ENCODE measurements at regions not wholly inside any gene's neighbourhood (a gene's known extent, or its start where the extent isn't known, plus 50 kb on each side); places are given as distances from the start of the nearest gene placed in this dataset.
A peak's percentile ranks its signal among the peaks of the same experiment; 100 is the strongest.

DNA sequence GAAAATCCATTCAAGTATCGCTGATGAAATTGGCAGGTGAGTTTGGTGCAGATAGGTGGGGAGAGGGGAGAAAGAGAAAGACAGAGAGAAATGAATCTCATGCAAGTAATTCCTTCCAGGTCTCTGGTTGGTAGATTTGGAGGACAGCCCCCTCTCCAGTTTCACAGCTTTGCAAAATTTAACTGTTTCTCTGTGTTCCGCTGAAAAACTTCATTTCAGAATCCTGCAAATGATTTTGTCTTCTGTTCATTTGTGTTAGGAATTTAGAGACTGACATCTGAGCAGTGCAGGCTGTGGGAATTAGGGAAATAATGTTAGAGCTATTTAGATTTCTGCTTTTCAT is 328.5 kb downstream of the FBXW7 start:
- Mint-ChIP-seq H3K27ac (no peak overlapping the region), H3K27me3 (ENCODE audit: insufficient read depth, low read depth) (no peaks in the 10 kb centered on the region), H3K9me3 (no peaks in the 10 kb centered on the region), H3K4me1 (peaks cover 4% of the 10 kb centered on the region), H3K4me3 (no peak overlapping the region), H3K36me3 (no peaks in the 10 kb centered on the region)
- Histone ChIP-seq H3K27ac (no peak overlapping the region), H3K79me2 (ENCODE audit: low read depth) (no peaks in the 10 kb centered on the region), H2AFZ (replicated peaks) (peak overlapping the region; percentile 23), H3K9ac (no peak overlapping the region), H3F3A (ENCODE audit: low read depth) (no peaks in the 10 kb centered on the region), H3K4me3 (no peak overlapping the region), H3K4me2 (no peak overlapping the region), H3K36me3 (no peaks in the 10 kb centered on the region), H3K4me1 (peaks cover 4% of the 10 kb centered on the region), H4K20me1 (ENCODE audit: low read depth) (no peaks in the 10 kb centered on the region), H3K27me3 (no peaks in the 10 kb centered on the region), H3K9me3 (ENCODE audit: low read depth) (no peaks in the 10 kb centered on the region)
- DNase-seq (ENCODE audit: low spot score): no peak
- TF ChIP-seq, protein P1, sequence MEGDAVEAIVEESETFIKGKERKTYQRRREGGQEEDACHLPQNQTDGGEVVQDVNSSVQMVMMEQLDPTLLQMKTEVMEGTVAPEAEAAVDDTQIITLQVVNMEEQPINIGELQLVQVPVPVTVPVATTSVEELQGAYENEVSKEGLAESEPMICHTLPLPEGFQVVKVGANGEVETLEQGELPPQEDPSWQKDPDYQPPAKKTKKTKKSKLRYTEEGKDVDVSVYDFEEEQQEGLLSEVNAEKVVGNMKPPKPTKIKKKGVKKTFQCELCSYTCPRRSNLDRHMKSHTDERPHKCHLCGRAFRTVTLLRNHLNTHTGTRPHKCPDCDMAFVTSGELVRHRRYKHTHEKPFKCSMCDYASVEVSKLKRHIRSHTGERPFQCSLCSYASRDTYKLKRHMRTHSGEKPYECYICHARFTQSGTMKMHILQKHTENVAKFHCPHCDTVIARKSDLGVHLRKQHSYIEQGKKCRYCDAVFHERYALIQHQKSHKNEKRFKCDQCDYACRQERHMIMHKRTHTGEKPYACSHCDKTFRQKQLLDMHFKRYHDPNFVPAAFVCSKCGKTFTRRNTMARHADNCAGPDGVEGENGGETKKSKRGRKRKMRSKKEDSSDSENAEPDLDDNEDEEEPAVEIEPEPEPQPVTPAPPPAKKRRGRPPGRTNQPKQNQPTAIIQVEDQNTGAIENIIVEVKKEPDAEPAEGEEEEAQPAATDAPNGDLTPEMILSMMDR (IDR thresholded peaks at IDR 0.05): no peak
- TF ChIP-seq EZH2phosphoT487 (IDR thresholded peaks at IDR 0.05) (no peak), EZH2 (IDR thresholded peaks at IDR 0.05) (no peak)

DNA sequence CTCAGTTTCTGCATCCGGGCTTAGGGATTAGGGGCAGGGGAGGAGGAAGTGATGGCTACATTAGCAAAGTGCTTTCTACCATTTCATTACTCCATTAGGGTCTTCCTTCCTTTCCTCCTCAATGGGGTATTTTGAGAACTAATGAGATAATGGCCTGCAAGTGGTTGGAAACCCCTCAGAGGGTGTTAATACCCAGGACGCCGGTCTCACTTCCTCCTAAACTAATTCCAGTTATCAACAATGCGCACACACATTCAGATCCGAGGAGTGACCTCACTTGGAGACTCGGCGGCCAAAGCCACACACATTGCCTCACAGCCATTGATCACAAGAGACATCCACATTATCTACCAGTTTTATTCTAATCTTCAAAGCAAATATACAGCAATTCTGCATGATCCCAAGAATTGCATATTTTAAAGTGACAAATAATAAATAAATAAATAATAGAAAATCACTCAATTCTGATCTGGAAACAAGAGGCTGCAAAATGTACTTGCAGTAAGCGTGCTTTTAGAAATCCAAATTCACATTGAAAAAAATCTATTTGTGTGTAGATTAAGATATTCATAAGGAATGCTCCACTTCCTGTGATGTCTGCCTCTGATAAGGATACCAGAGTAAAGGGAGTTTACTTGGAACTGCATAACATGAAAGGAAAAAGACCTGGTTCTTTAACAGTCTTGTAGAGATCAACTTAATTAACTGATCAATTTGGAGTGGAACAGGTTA is 329.1 kb downstream of the FBXW7 start:
- H3K9me3 Mint-ChIP-seq: no peaks in the 10 kb centered on the region
- peaks cover under 1% of the 10 kb centered on the region for H3K4me1 ChIP-seq
- TF ChIP-seq, protein P1 (IDR thresholded peaks at IDR 0.05): no peak
- TF ChIP-seq EZH2phosphoT487 (IDR thresholded peaks at IDR 0.05) (no peak), EZH2 (IDR thresholded peaks at IDR 0.05) (no peak)
- H3K9me3 ChIP-seq (ENCODE audit: low read depth): no peaks in the 10 kb centered on the region
- H3K27me3 ChIP-seq: no peaks in the 10 kb centered on the region
- H3K9ac ChIP-seq: no peak overlapping the region
- peak overlapping the region; percentile 23 for H2AFZ ChIP-seq (replicated peaks)
- H3K4me3 Mint-ChIP-seq: no peak overlapping the region
- H3K36me3 ChIP-seq: no peaks in the 10 kb centered on the region
- DNase-seq (ENCODE audit: low spot score): no peak
- H3K36me3 Mint-ChIP-seq: no peaks in the 10 kb centered on the region
- no peaks in the 10 kb centered on the region for H4K20me1 ChIP-seq (ENCODE audit: low read depth)
- no peaks in the 10 kb centered on the region for H3K4me1 Mint-ChIP-seq
- H3K79me2 ChIP-seq (ENCODE audit: low read depth): no peaks in the 10 kb centered on the region
- H3K27ac ChIP-seq: no peak overlapping the region
- H3K27ac Mint-ChIP-seq: peak overlapping the region; percentile 59
- no peak overlapping the region for H3K4me3 ChIP-seq
- H3K27me3 Mint-ChIP-seq (ENCODE audit: insufficient read depth, low read depth): no peaks in the 10 kb centered on the region
- H3K4me2 ChIP-seq: no peak overlapping the region
- H3F3A ChIP-seq (ENCODE audit: low read depth): no peaks in the 10 kb centered on the region

DNA sequence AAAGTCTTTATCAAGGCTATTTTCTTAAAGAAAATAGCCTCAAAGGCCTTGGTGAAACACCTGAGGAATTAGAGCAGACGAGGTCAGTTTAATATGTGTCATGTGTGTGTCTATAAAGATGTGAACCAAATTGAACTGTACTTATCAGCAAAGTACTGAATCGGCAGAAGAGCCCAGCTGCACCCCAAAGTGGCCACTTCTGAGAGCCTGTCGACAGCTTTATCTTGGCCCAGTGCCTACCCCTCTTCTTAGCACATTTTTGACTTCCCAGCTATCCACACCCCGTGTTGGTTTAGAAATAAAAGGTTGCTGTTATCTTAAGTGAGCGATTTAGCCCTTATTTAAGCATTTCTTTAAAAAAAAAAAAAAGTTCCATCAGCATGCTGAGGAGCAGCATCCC is 329.7 kb downstream of the FBXW7 start:
- H3K9me3 Mint-ChIP-seq: no peaks in the 10 kb centered on the region
- no peak for DNase-seq (ENCODE audit: low spot score)
- Histone ChIP-seq H3K27me3 (no peaks in the 10 kb centered on the region), H3K9ac (no peak overlapping the region), H3K79me2 (ENCODE audit: low read depth) (no peaks in the 10 kb centered on the region), H3F3A (ENCODE audit: low read depth) (no peaks in the 10 kb centered on the region), H4K20me1 (ENCODE audit: low read depth) (no peaks in the 10 kb centered on the region), H2AFZ (replicated peaks) (no peak overlapping the region), H3K4me3 (no peak overlapping the region), H3K36me3 (no peaks in the 10 kb centered on the region), H3K4me2 (no peak overlapping the region), H3K9me3 (ENCODE audit: low read depth) (no peaks in the 10 kb centered on the region), H3K4me1 (no peaks in the 10 kb centered on the region), H3K27ac (no peak overlapping the region)
- no peaks in the 10 kb centered on the region for H3K27me3 Mint-ChIP-seq (ENCODE audit: insufficient read depth, low read depth)
- H3K36me3 Mint-ChIP-seq: no peaks in the 10 kb centered on the region
- no peaks in the 10 kb centered on the region for H3K4me1 Mint-ChIP-seq
- H3K27ac Mint-ChIP-seq: no peak overlapping the region
- H3K4me3 Mint-ChIP-seq: no peak overlapping the region
- no peak for TF ChIP-seq EZH2 (IDR thresholded peaks at IDR 0.05)
- TF ChIP-seq EZH2phosphoT487 (IDR thresholded peaks at IDR 0.05): no peak
- TF ChIP-seq, protein P1 (IDR thresholded peaks at IDR 0.05): no peak
